ENCODE measurements at regions not wholly inside any gene's neighbourhood (a gene's known extent, or its start where the extent isn't known, plus 50 kb on each side); places are given as distances from the start of the nearest gene placed in this dataset.
"Not testable (repeated sequence)": the region's sequence is repeated elsewhere in the genome, so short reads cannot be mapped to it uniquely, and the experiment has no call there.

DNA sequence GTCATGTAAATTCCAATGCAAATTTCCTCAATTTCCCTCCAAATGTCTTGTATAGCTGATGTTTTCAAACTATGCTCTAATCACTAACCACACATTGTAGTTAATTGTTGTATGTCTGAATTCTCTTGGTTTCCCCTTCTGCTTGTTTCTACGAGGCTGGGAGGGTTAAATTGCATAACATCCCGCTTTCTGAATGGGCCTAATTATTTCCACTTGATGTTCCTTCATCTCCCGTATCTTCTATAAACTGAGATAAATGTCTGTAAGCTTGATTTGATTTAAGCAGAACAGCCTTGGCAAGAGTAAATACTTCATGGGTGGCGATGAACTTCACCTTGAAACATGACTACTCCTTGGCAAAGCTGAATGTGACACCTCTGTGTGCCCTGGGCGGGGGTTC is 72.2 kb downstream of the SERINC2 start:
- no peak for DNase-seq (ENCODE audit: low spot score)
- Mint-ChIP-seq H3K4me3 (ENCODE audit: unreplicated experiment) (no peak overlapping the region), H3K9me3 (ENCODE audit: unreplicated experiment) (peaks cover 7% of the 10 kb centered on the region), H3K27ac (ENCODE audit: unreplicated experiment) (no peak overlapping the region), H3K4me1 (ENCODE audit: unreplicated experiment) (no peaks in the 10 kb centered on the region), H3K36me3 (ENCODE audit: low read depth, unreplicated experiment) (peaks cover 13% of the 10 kb centered on the region), H3K27me3 (ENCODE audit: unreplicated experiment) (no peaks in the 10 kb centered on the region)
- TF ChIP-seq, protein P1, sequence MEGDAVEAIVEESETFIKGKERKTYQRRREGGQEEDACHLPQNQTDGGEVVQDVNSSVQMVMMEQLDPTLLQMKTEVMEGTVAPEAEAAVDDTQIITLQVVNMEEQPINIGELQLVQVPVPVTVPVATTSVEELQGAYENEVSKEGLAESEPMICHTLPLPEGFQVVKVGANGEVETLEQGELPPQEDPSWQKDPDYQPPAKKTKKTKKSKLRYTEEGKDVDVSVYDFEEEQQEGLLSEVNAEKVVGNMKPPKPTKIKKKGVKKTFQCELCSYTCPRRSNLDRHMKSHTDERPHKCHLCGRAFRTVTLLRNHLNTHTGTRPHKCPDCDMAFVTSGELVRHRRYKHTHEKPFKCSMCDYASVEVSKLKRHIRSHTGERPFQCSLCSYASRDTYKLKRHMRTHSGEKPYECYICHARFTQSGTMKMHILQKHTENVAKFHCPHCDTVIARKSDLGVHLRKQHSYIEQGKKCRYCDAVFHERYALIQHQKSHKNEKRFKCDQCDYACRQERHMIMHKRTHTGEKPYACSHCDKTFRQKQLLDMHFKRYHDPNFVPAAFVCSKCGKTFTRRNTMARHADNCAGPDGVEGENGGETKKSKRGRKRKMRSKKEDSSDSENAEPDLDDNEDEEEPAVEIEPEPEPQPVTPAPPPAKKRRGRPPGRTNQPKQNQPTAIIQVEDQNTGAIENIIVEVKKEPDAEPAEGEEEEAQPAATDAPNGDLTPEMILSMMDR (IDR thresholded peaks at IDR 0.05; ENCODE audit: unreplicated experiment) = no peak

DNA sequence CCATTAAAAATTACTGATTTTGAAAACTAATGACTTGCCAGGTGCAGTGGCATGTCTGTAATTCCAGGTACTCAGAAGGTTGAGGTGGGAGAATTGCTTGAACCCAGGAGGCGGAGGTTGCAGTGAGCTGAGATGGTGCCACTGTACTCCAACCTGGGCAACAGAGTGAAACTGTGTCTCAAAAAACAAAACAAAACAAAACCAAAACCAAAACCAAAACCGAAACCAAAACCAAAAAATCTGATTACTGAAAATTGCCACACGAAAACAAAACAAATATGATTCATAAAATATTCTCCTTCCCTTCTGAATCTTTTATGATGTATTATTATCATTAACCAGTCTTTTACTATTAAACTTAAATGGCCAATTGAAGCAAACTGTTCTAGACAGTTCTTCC is 74.1 kb downstream of the SERINC2 start:
- Mint-ChIP-seq H3K36me3 (ENCODE audit: low read depth, unreplicated experiment) (peaks cover 6% of the 10 kb centered on the region), H3K4me1 (ENCODE audit: unreplicated experiment) (no peaks in the 10 kb centered on the region), H3K27me3 (ENCODE audit: unreplicated experiment) (no peaks in the 10 kb centered on the region), H3K4me3 (ENCODE audit: unreplicated experiment) (no peak overlapping the region), H3K9me3 (ENCODE audit: unreplicated experiment) (no peaks in the 10 kb centered on the region), H3K27ac (ENCODE audit: unreplicated experiment) (no peak overlapping the region)
- TF ChIP-seq, protein P1 (IDR thresholded peaks at IDR 0.05; ENCODE audit: unreplicated experiment) = no peak
- no peak for DNase-seq (ENCODE audit: low spot score)

DNA sequence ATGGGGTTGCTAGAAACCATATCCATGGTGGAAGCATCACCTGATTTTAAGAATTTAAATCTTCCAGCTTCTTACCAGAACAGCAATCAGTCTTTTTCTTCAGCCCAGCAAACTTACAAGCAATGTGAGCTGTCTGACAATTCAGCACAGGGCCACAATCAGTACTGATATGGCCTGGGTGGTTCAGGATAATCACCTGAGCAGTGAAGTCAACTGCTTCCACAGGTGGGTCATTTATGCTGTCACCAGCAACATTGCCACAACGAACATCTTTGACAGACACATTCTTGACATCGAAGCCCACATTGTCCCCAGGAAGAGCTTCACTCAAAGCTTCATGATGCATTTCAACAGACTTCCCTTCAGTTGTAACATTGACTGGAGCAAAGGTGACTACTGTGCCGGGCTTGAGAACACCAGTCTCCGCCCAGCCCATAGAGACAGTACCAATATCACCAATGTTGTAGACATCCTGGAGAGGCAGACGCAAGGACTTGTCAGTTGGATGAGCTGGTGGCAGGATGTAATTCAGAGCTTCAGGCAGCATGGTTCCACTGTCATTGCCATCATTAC is 74.8 kb downstream of the SERINC2 start:
- Mint-ChIP-seq H3K36me3 (ENCODE audit: low read depth, unreplicated experiment) (peaks cover 6% of the 10 kb centered on the region), H3K9me3 (ENCODE audit: unreplicated experiment) (no peaks in the 10 kb centered on the region), H3K27ac (ENCODE audit: unreplicated experiment) (no peak overlapping the region), H3K27me3 (ENCODE audit: unreplicated experiment) (no peaks in the 10 kb centered on the region), H3K4me3 (ENCODE audit: unreplicated experiment) (no peak overlapping the region), H3K4me1 (ENCODE audit: unreplicated experiment) (no peaks in the 10 kb centered on the region)
- TF ChIP-seq, protein P1 (IDR thresholded peaks at IDR 0.05; ENCODE audit: unreplicated experiment) = no peak
- no peak for DNase-seq (ENCODE audit: low spot score)

DNA sequence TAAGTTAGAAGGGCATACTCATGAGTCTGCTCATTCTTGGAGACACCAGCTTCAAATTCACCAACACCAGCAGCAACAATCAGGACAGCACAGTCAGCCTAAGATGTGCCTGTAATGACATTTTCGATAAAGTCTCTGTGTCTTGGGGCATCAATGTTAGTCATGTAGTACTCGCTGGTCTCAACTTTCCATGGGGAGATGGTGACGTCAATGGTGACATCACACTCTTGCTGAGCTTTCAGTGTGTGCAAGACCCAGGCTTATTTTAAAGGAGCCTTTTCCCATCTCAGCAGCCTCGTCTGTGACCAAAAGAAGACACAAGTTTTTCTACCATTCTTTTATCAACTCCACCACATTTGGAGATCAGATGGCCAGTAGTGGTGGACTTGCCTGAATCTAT is 75.5 kb downstream of the SERINC2 start:
- Mint-ChIP-seq H3K4me3 (ENCODE audit: unreplicated experiment) (no peak overlapping the region), H3K36me3 (ENCODE audit: low read depth, unreplicated experiment) (peaks cover 6% of the 10 kb centered on the region)
- TF ChIP-seq, protein P1 (IDR thresholded peaks at IDR 0.05; ENCODE audit: unreplicated experiment) = no peak

DNA sequence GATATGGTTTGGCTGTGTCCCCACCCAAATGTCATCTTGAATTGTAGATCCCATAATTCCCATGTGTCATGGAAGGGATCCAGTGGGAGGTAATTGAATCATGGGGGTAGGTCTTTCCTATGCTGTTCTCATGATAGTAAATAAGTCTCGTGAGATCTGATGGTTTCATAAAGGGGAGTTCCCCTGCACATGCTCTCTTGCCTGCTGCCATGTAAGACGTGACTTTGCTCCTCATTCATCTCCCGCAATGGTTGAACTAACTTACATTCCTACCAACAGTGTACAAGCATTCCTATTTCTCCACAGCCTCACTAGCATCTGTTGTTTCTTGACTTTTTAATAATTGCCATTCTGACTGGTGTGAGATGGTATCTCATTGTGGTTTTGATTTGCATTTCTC is 76.6 kb downstream of the SERINC2 start:
- not testable (repeated sequence) for H3K36me3 Mint-ChIP-seq (ENCODE audit: low read depth, unreplicated experiment); H3K4me3 Mint-ChIP-seq (ENCODE audit: unreplicated experiment); H3K27me3 Mint-ChIP-seq (ENCODE audit: unreplicated experiment); H3K4me1 Mint-ChIP-seq (ENCODE audit: unreplicated experiment); DNase-seq (ENCODE audit: low spot score); H3K9me3 Mint-ChIP-seq (ENCODE audit: unreplicated experiment); H3K27ac Mint-ChIP-seq (ENCODE audit: unreplicated experiment)

More for the DNA sequence above, 75.5 kb downstream of the SERINC2 start:
- H3K9me3 Mint-ChIP-seq (ENCODE audit: unreplicated experiment) = no peaks in the 10 kb centered on the region
- H3K27me3 Mint-ChIP-seq (ENCODE audit: unreplicated experiment) = no peaks in the 10 kb centered on the region
- DNase-seq (ENCODE audit: low spot score) = no peak
- no peak overlapping the region for H3K27ac Mint-ChIP-seq (ENCODE audit: unreplicated experiment)
- H3K4me1 Mint-ChIP-seq (ENCODE audit: unreplicated experiment) = no peaks in the 10 kb centered on the region

DNA sequence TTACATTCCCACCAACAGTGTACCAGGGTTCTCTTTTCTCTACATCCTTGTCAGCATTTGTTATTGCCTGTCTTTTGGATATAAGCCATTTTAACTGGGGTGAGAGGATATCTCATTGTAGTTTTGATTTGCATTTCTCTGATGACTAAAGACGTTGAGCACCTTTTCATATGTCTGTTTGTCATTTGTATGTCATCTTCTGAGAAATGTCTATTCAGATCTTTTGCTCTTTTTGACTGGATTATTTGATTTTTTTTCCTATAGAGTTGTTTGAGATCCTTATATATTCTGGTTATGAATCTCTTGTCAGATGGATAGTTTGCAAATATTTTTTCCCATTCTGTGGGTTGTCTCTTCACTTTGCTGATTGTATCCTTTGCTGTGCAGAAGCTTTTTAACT is 77.6 kb downstream of the SERINC2 start:
- DNase-seq (ENCODE audit: low spot score); H3K4me1 Mint-ChIP-seq (ENCODE audit: unreplicated experiment); H3K9me3 Mint-ChIP-seq (ENCODE audit: unreplicated experiment); H3K36me3 Mint-ChIP-seq (ENCODE audit: low read depth, unreplicated experiment); H3K27ac Mint-ChIP-seq (ENCODE audit: unreplicated experiment); H3K4me3 Mint-ChIP-seq (ENCODE audit: unreplicated experiment); H3K27me3 Mint-ChIP-seq (ENCODE audit: unreplicated experiment): not testable (repeated sequence)

DNA sequence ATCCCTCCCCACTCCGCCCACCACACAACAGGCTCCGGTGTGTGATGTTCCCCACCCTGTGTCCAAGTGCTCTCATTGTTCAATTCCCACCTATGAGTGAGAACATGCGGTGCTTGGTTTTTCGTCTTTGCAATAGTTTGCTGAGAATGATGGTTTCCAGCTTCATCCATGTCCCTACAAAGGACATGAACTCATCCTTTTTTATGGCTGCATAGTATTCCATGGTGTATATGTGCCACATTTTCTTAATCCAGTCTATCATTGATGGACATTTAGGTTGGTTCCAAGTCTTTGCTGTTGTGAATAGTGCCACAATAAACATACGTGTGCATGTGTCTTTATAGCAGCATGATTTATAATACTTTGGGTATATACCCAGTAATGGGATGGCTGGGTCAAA is 81.0 kb upstream of the TINAGL1 start:
- DNase-seq (ENCODE audit: low spot score); H3K4me3 Mint-ChIP-seq (ENCODE audit: unreplicated experiment); H3K9me3 Mint-ChIP-seq (ENCODE audit: unreplicated experiment); H3K4me1 Mint-ChIP-seq (ENCODE audit: unreplicated experiment); H3K27me3 Mint-ChIP-seq (ENCODE audit: unreplicated experiment); H3K27ac Mint-ChIP-seq (ENCODE audit: unreplicated experiment); H3K36me3 Mint-ChIP-seq (ENCODE audit: low read depth, unreplicated experiment): not testable (repeated sequence)

DNA sequence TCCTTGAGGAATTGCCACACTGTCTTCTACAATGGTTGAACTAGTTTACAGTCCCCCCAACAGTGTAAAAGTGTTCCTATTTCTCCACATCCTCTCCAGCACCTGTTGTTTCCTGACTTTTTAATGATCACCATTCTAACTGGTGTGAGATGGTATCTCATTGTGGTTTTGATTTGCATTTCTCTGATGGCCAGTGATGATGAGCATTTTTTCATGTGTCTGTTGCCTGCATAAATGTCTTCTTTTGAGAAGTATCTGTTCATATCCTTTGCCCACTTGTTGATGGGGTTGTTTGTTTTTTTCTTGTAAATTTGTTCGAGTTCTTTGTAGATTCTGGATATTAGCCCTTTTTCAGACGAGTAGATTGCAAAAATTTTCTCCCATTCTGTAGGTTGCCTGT is 80.5 kb upstream of the TINAGL1 start:
- not testable (repeated sequence) for H3K27ac Mint-ChIP-seq (ENCODE audit: unreplicated experiment); H3K36me3 Mint-ChIP-seq (ENCODE audit: low read depth, unreplicated experiment); H3K9me3 Mint-ChIP-seq (ENCODE audit: unreplicated experiment); DNase-seq (ENCODE audit: low spot score); H3K4me1 Mint-ChIP-seq (ENCODE audit: unreplicated experiment); H3K27me3 Mint-ChIP-seq (ENCODE audit: unreplicated experiment); H3K4me3 Mint-ChIP-seq (ENCODE audit: unreplicated experiment)
